Fibroblast of villous mesenchyme (primary cell): ENCODE measurements at regions not wholly inside any gene's neighbourhood (a gene's known extent, or its start where the extent isn't known, plus 50 kb on each side); places are given as distances from the start of the nearest gene placed in this dataset.
"Not testable (repeated sequence)": the region's sequence is repeated elsewhere in the genome, so short reads cannot be mapped to it uniquely, and the experiment has no call there.

Source experiments
- DNase-seq: peaks from one replicate; pipeline ENCODE4 v3.0.0-alpha.2; 2010; ENCODE audit warnings: low read depth
- H3K4me3 ChIP-seq: 2 replicates; pipeline ENCODE4 v1.5.1; 2011; ENCODE audit warnings: low read depth, mild to moderate bottlenecking, low read length
- CTCF ChIP-seq: IDR thresholded peaks from 2 replicates; pipeline ENCODE4 v1.5.1; 2012; ENCODE audit warnings: low read depth, mild to moderate bottlenecking, low read length; ENCODE audit not compliant: insufficient read depth

GRCh38 chr7:118372530-118372929 lies 148.0 kb downstream of the ANKRD7 start:
- H3K4me3 ChIP-seq = no peak overlapping the region

GRCh38 chr7:118389629-118390028 lies 165.1 kb downstream of the ANKRD7 start:
- no peak overlapping the region for H3K4me3 ChIP-seq
- TF ChIP-seq CTCF = no peak
- no peak for DNase-seq

More at GRCh38 chr7:118372530-118372929, 148.0 kb downstream of the ANKRD7 start:
- TF ChIP-seq CTCF = no peak
- no peak for DNase-seq

GRCh38 chr7:118404211-118404610 lies 179.7 kb downstream of the ANKRD7 start:
- DNase-seq = no peak
- no peak for TF ChIP-seq CTCF
- H3K4me3 ChIP-seq = no peak overlapping the region

- DNase-seq = no peak
- TF ChIP-seq CTCF = no peak
- H3K4me3 ChIP-seq = no peak overlapping the region
These were observed 193.9 kb downstream of the ANKRD7 start for GRCh38 chr7:118418433-118418832.

GRCh38 chr7:118420888-118421287 lies 196.4 kb downstream of the ANKRD7 start:
- no peak overlapping the region for H3K4me3 ChIP-seq
- DNase-seq = no peak
- TF ChIP-seq CTCF = no peak

- no peak for DNase-seq
- TF ChIP-seq CTCF = no peak
- H3K4me3 ChIP-seq = no peak overlapping the region
These were observed 204.6 kb downstream of the ANKRD7 start for GRCh38 chr7:118429141-118429540.

- TF ChIP-seq CTCF = no peak
- no peak overlapping the region for H3K4me3 ChIP-seq
- DNase-seq = no peak
These were observed 212.2 kb downstream of the ANKRD7 start for GRCh38 chr7:118436663-118437062.

GRCh38 chr7:118449030-118449429 lies 224.5 kb downstream of the ANKRD7 start:
- H3K4me3 ChIP-seq, DNase-seq: not testable (repeated sequence)
